CD8-positive, alpha-beta memory T cell (primary cell): ENCODE measurements at regions not wholly inside any gene's neighbourhood (a gene's known extent, or its start where the extent isn't known, plus 50 kb on each side); places are given as distances from the start of the nearest gene placed in this dataset.

Source experiments
- CTCF ChIA-PET: fragments of 350-600 bp; sonication (Branson Sonifier 250); formaldehyde crosslinking; loops from one replicate; lab custom pipeline; 2021; ENCODE audit warnings: antibody characterized with exemption; lab: Charles Lee
- POLR2A ChIA-PET: fragments of 350-600 bp; sonication (Branson Sonifier 250); formaldehyde crosslinking; loops from one replicate; lab custom pipeline; 2021; ENCODE audit warnings: antibody characterized with exemption; lab: Charles Lee
- DNase-seq, 5 donors: peaks; one replicate each; pipeline versions ENCODE4 v3.0.0 to v3.0.0-alpha.2; 2020 to 2022; ENCODE audit warnings: mixed read lengths in 1 of 5
- H3K27ac ChIP-seq: one replicate; pipeline ENCODE4 v1.7.0; 2013; ENCODE audit warnings: low read depth, mild to moderate bottlenecking, low read length, moderate library complexity
- H3K27me3 ChIP-seq: 2 replicates; pipeline ENCODE4 v1.7.0; 2013; ENCODE audit warnings: low read length, mild to moderate bottlenecking; ENCODE audit not compliant: insufficient read depth, poor library complexity, severe bottlenecking
- H3K36me3 ChIP-seq: 2 replicates; pipeline ENCODE4 v1.7.0; 2013; ENCODE audit warnings: mild to moderate bottlenecking, low read length, moderate library complexity; ENCODE audit not compliant: insufficient read depth
- H3K4me1 ChIP-seq: 2 replicates; pipeline ENCODE4 v1.7.0; 2013; ENCODE audit warnings: mild to moderate bottlenecking, low read length, moderate library complexity; ENCODE audit not compliant: insufficient read depth
- H3K4me3 ChIP-seq: 2 replicates; pipeline ENCODE4 v1.7.0; 2013; ENCODE audit warnings: mild to moderate bottlenecking, low read length
- H3K9me3 ChIP-seq: 2 replicates; pipeline ENCODE4 v1.7.0; 2013; ENCODE audit warnings: mild to moderate bottlenecking, low read length
- H3K27ac Mint-ChIP-seq, 8 donors: one replicate each; pipeline ENCODE4 v1.8.0; 2020 to 2021; ENCODE audit warnings: mixed read lengths in 8 of 8, mild to moderate bottlenecking in 6 of 8, inconsistent platforms in 3 of 8, moderate library complexity in 3 of 8
- H3K27me3 Mint-ChIP-seq, 2 donors: one replicate each; pipeline ENCODE4 v1.8.0; 2020 to 2021; ENCODE audit warnings: mixed read lengths in 2 of 2, mild to moderate bottlenecking in 1 of 2, moderate library complexity in 1 of 2
- H3K36me3 Mint-ChIP-seq, 3 donors: one replicate each; pipeline ENCODE4 v1.8.0; 2020 to 2021; ENCODE audit warnings: mixed read lengths in 3 of 3, inconsistent platforms in 1 of 3, mild to moderate bottlenecking in 1 of 3
- H3K4me1 Mint-ChIP-seq, 3 donors: one replicate each; pipeline ENCODE4 v1.8.0; 2020 to 2021; ENCODE audit warnings: mixed read lengths in 3 of 3, inconsistent platforms in 1 of 3, mild to moderate bottlenecking in 1 of 3
- H3K4me3 Mint-ChIP-seq, 7 donors: one replicate each; pipeline ENCODE4 v1.8.0; 2020 to 2021; ENCODE audit warnings: mixed read lengths in 7 of 7, mild to moderate bottlenecking in 6 of 7, moderate library complexity in 4 of 7, inconsistent platforms in 2 of 7
- H3K9me3 Mint-ChIP-seq, 5 donors: one replicate each; pipeline ENCODE4 v1.8.0; 2020 to 2022; ENCODE audit warnings: mixed read lengths in 5 of 5, mild to moderate bottlenecking in 3 of 5, moderate library complexity in 2 of 5, inconsistent platforms in 1 of 5

GRCh38 chr7:41007351-41007751 lies 695.5 kb downstream of the INHBA start:
- H3K9me3 ChIP-seq = no peaks in the 10 kb centered on the region
- no peaks in the 10 kb centered on the region for H3K4me1 ChIP-seq
- no peaks in the 10 kb centered on the region for H3K36me3 ChIP-seq
- Mint-ChIP-seq H3K4me3 (no peak overlapping the region), H3K36me3 (no peaks in the 10 kb centered on the region), H3K9me3 (peaks cover 0 to 20% (median 14%) of the 10 kb centered on the region in 5 donors), H3K27ac (no peak overlapping the region), H3K4me1 (no peaks in the 10 kb centered on the region), H3K27me3 (peaks cover 0 to 1% of the 10 kb centered on the region in 2 donors)
- H3K4me3 ChIP-seq = no peak overlapping the region
- DNase-seq = no peak
- ChIA-PET POLR2A (no interaction called here), CTCF (no interaction called here)
- H3K27ac ChIP-seq = no peak overlapping the region
- no peaks in the 10 kb centered on the region for H3K27me3 ChIP-seq

DNA sequence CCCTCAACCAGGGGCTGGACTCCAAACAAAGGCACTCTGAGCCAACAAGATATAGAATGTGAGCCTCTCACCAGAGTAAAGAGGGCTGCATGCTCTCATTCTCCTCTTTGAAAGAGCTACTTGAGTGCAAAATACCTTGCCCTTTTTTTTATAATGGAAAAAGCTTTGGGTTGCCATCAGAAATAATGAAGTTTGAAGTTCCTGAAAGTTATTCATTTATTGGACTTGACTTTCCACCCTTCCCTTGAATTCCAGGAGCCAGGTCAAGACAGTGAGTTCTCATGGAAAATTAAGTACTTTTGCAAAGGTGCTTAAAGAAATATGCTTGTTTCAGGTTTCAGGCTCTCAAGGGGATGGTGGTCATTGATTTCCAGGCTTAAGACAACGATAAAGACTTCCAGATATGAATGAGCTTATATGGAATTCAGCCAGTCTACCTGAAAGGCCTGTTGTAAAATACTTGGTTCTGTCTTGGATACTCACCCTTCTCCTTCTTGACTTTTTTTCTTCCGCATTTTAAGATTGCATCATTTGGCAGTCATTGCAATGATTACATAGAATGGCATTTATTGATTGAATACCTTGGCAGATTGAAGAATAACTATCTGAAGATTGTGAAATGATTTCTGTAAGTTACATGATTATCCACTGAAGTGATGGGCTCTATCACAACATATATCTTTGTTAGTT lies 696.4 kb downstream of the INHBA start:
- no peak for DNase-seq
- H3K27ac Mint-ChIP-seq = no peak overlapping the region
- CTCF ChIA-PET = no interaction called here
- peaks cover 0 to 18% (median 14%) of the 10 kb centered on the region in 5 donors for H3K9me3 Mint-ChIP-seq
- POLR2A ChIA-PET = no interaction called here
- no peaks in the 10 kb centered on the region for H3K4me1 Mint-ChIP-seq
- H3K27ac ChIP-seq = no peak overlapping the region
- no peaks in the 10 kb centered on the region for H3K9me3 ChIP-seq
- no peaks in the 10 kb centered on the region for H3K4me1 ChIP-seq
- no peaks in the 10 kb centered on the region for H3K36me3 ChIP-seq
- H3K4me3 ChIP-seq = no peak overlapping the region
- H3K36me3 Mint-ChIP-seq = no peaks in the 10 kb centered on the region
- H3K4me3 Mint-ChIP-seq = no peak overlapping the region
- H3K27me3 Mint-ChIP-seq = peaks cover 0 to 1% of the 10 kb centered on the region in 2 donors
- H3K27me3 ChIP-seq = no peaks in the 10 kb centered on the region

GRCh38 chr7:41005374-41005901 lies 697.5 kb downstream of the INHBA start:
- no peak overlapping the region for H3K4me3 Mint-ChIP-seq

DNA sequence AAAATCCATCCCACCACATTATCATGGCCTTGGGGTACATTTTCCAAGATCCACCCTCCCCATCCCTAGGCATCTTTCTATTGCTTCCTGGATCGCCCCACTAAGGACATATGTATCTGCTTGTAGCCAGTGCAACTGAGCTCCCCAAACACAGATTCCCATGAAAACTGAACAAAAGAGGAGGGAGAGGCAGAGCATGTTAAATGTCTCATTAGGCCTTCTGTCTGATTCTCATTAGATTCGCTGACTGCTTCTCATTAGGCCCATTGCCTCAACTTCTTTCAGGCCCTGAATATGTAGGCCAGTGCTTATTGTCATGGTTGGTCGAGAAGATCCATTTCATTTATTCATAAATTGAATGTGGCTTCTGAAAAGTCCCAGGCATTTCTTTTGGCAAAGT lies 698.9 kb downstream of the INHBA start:
- Mint-ChIP-seq H3K27me3 (peaks cover 0 to 1% of the 10 kb centered on the region in 2 donors), H3K27ac (no peak overlapping the region), H3K4me1 (no peaks in the 10 kb centered on the region), H3K4me3 (no peak overlapping the region), H3K36me3 (no peaks in the 10 kb centered on the region), H3K9me3 (peaks cover 2 to 24% (median 15%) of the 10 kb centered on the region in 5 donors)
- POLR2A ChIA-PET = no interaction called here
- Histone ChIP-seq H3K9me3 (no peaks in the 10 kb centered on the region), H3K4me1 (no peaks in the 10 kb centered on the region), H3K36me3 (no peaks in the 10 kb centered on the region), H3K27ac (no peak overlapping the region), H3K4me3 (no peak overlapping the region), H3K27me3 (no peaks in the 10 kb centered on the region)
- CTCF ChIA-PET = no interaction called here
- DNase-seq = no peak

More at GRCh38 chr7:41005374-41005901, 697.5 kb downstream of the INHBA start:
- DNase-seq = no peak
- POLR2A ChIA-PET = no interaction called here
- Mint-ChIP-seq H3K9me3 (peaks cover 2 to 22% (median 18%) of the 10 kb centered on the region in 5 donors), H3K27ac (no peak overlapping the region), H3K27me3 (peaks cover 0 to 1% of the 10 kb centered on the region in 2 donors), H3K36me3 (no peaks in the 10 kb centered on the region), H3K4me1 (no peaks in the 10 kb centered on the region)
- CTCF ChIA-PET = no interaction called here
- no peak overlapping the region for H3K4me3 ChIP-seq
- no peak overlapping the region for H3K27ac ChIP-seq
- H3K9me3 ChIP-seq = no peaks in the 10 kb centered on the region
- H3K27me3 ChIP-seq = no peaks in the 10 kb centered on the region
- no peaks in the 10 kb centered on the region for H3K4me1 ChIP-seq
- H3K36me3 ChIP-seq = no peaks in the 10 kb centered on the region

DNA sequence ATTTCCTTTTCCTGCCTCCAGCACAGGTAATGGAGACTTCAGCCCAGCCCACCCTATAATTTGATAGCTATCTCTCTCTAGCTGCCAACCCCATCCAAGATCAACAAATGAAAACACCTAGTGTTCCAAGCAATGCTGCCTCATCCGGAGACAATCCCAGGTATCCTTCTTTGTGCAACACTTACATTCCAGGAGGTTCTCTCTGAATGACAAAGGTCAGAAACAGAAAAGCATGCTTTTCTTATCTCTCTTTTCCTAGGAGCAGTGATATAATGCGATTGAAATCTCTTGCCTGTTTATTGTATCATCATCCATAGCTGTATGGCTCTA lies 699.3 kb downstream of the INHBA start:
- Histone ChIP-seq H3K27ac (no peak overlapping the region), H3K4me3 (no peak overlapping the region), H3K36me3 (no peaks in the 10 kb centered on the region), H3K9me3 (no peaks in the 10 kb centered on the region), H3K4me1 (no peaks in the 10 kb centered on the region), H3K27me3 (no peaks in the 10 kb centered on the region)
- H3K9me3 Mint-ChIP-seq = peaks cover 2 to 21% (median 15%) of the 10 kb centered on the region in 5 donors
- no peaks in the 10 kb centered on the region for H3K27me3 Mint-ChIP-seq
- no peak overlapping the region for H3K4me3 Mint-ChIP-seq
- ChIA-PET POLR2A (no interaction called here), CTCF (no interaction called here)
- H3K27ac Mint-ChIP-seq = no peak overlapping the region
- no peaks in the 10 kb centered on the region for H3K4me1 Mint-ChIP-seq
- DNase-seq = no peak
- H3K36me3 Mint-ChIP-seq = no peaks in the 10 kb centered on the region

- Histone ChIP-seq H3K27me3 (no peaks in the 10 kb centered on the region), H3K27ac (no peak overlapping the region), H3K4me3 (no peak overlapping the region), H3K4me1 (no peaks in the 10 kb centered on the region), H3K9me3 (no peaks in the 10 kb centered on the region), H3K36me3 (no peaks in the 10 kb centered on the region)
- Mint-ChIP-seq H3K27me3 (no peaks in the 10 kb centered on the region), H3K27ac (no peak overlapping the region), H3K4me3 (no peak overlapping the region), H3K4me1 (no peaks in the 10 kb centered on the region), H3K9me3 (peaks cover 2 to 21% (median 16%) of the 10 kb centered on the region in 5 donors), H3K36me3 (no peaks in the 10 kb centered on the region)
- DNase-seq = no peak
- ChIA-PET CTCF (interaction anchor here (1.3 kb wide), 1 partner anchor 9 kb away, joined by 3 read pairs; no protein-coding TSS in a partner anchor), POLR2A (no interaction called here)
Measured at GRCh38 chr7:41002741-41003610, 699.9 kb downstream of the INHBA start.

- POLR2A ChIA-PET = no interaction called here
- Mint-ChIP-seq H3K27ac (no peak overlapping the region), H3K9me3 (peaks cover 2 to 20% (median 17%) of the 10 kb centered on the region in 5 donors), H3K4me1 (no peaks in the 10 kb centered on the region), H3K27me3 (peaks cover 0 to 1% of the 10 kb centered on the region in 2 donors), H3K36me3 (no peaks in the 10 kb centered on the region), H3K4me3 (no peak overlapping the region)
- CTCF ChIA-PET = no interaction called here
- no peaks in the 10 kb centered on the region for H3K4me1 ChIP-seq
- no peak overlapping the region for H3K4me3 ChIP-seq
- no peak overlapping the region for H3K27ac ChIP-seq
- DNase-seq = no peak
- H3K36me3 ChIP-seq = no peaks in the 10 kb centered on the region
- H3K27me3 ChIP-seq = no peaks in the 10 kb centered on the region
- H3K9me3 ChIP-seq = no peaks in the 10 kb centered on the region
Measured at GRCh38 chr7:41000042-41000441, 702.8 kb downstream of the INHBA start.

GRCh38 chr7:40996233-40996677 lies 706.6 kb downstream of the INHBA start:
- Histone ChIP-seq H3K9me3 (no peaks in the 10 kb centered on the region), H3K4me1 (no peaks in the 10 kb centered on the region), H3K36me3 (no peaks in the 10 kb centered on the region), H3K27ac (no peak overlapping the region), H3K4me3 (no peak overlapping the region), H3K27me3 (no peaks in the 10 kb centered on the region)
- Mint-ChIP-seq H3K4me3 (no peak overlapping the region), H3K27me3 (peaks cover 0 to 1% of the 10 kb centered on the region in 2 donors), H3K9me3 (peaks cover 3 to 19% (median 10%) of the 10 kb centered on the region in 5 donors), H3K27ac (no peak overlapping the region), H3K4me1 (no peaks in the 10 kb centered on the region), H3K36me3 (no peaks in the 10 kb centered on the region)
- no peak for DNase-seq
- CTCF ChIA-PET = no interaction called here
- POLR2A ChIA-PET = no interaction called here
